Thymus (tissue), 11 donors: ENCODE measurements at regions not wholly inside any gene's neighbourhood (a gene's known extent, or its start where the extent isn't known, plus 50 kb on each side); places are given as distances from the start of the nearest gene placed in this dataset.

Experiments
- DNase-seq, 9 donors: peaks; one replicate each; pipeline ENCODE4 v3.0.0-alpha.2; 2013; ENCODE audit warnings: low spot score in 9 of 9, low read depth in 6 of 9, missing footprints in 1 of 9
- H3K27ac ChIP-seq, 2 donors: one replicate each; pipeline ENCODE4 v1.5.1; 2013; ENCODE audit warnings: control low read depth in 1 of 2, low read depth in 1 of 2, low read length in 1 of 2, mild to moderate bottlenecking in 1 of 2, moderate library complexity in 1 of 2
- H3K27me3 ChIP-seq, 2 donors: one replicate each; pipeline ENCODE4 v1.5.1; 2013; ENCODE audit warnings: low read length in 1 of 2; ENCODE audit not compliant: control insufficient read depth in 2 of 2, insufficient read depth in 1 of 2
- H3K36me3 ChIP-seq, 2 donors: one replicate each; pipeline ENCODE4 v1.5.1; 2013; ENCODE audit warnings: low read length in 1 of 2, mild to moderate bottlenecking in 1 of 2, moderate library complexity in 1 of 2; ENCODE audit not compliant: control insufficient read depth in 2 of 2, insufficient read depth in 2 of 2
- H3K4me1 ChIP-seq, 2 donors: one replicate each; pipeline ENCODE4 v1.5.1; 2013; ENCODE audit warnings: low read length in 2 of 2; ENCODE audit not compliant: control insufficient read depth in 2 of 2, insufficient read depth in 2 of 2
- H3K4me3 ChIP-seq, 2 donors: one replicate each; pipeline ENCODE4 v1.5.1; 2013; ENCODE audit warnings: low read length in 2 of 2, control low read depth in 1 of 2, mild to moderate bottlenecking in 1 of 2
- H3K9me3 ChIP-seq, 2 donors: one replicate each; pipeline ENCODE4 v1.5.1; 2013; ENCODE audit warnings: low read length in 1 of 2, mild to moderate bottlenecking in 1 of 2; ENCODE audit not compliant: control insufficient read depth in 2 of 2, insufficient read depth in 1 of 2
- WGBS: extraction: QIAGEN DNeasy Blood & Tissue Kit; methylation state at CpG from one replicate; pipeline ENCODE4 v1.1.7; 2013; 5-methylcytosine and 5-hydroxymethylcytosine counted together
- donor health status: healthy.

DNA sequence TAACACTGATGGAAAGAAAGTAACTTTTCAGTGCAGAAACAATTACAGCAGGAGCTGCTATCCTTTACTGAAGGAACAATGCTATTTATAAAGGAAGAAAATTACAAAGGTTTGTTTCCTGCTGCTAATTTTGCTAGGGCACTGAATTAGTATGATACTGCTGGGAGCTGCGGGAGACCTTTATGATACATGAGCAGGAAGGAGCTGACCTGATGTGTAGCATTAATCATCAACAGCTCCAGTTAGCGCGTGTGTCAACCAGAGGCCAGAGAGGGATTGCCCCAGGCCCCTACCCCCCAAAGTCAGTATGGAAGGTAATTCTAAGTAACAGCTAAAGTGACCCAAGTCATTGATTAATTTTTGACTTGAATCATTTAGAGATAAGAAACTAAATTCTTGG is 728.9 kb downstream of the PCDH18 start:
- H3K4me1 ChIP-seq: no peaks in the 10 kb centered on the region
- H3K36me3 ChIP-seq: no peaks in the 10 kb centered on the region
- 87% methylated on average over 3 of the region's 3 CpGs for WGBS
- H3K27ac ChIP-seq: no peak overlapping the region
- no peaks in the 10 kb centered on the region for H3K9me3 ChIP-seq
- no peak for DNase-seq
- no peak overlapping the region for H3K4me3 ChIP-seq
- H3K27me3 ChIP-seq: no peaks in the 10 kb centered on the region

GRCh38 chr4:136800248-136800647 is 732.0 kb downstream of the PCDH18 start:
- no peaks in the 10 kb centered on the region for H3K36me3 ChIP-seq
- H3K27ac ChIP-seq: no peak overlapping the region
- H3K9me3 ChIP-seq: no peaks in the 10 kb centered on the region
- WGBS: 91% methylated on average over 3 of the region's 3 CpGs
- H3K27me3 ChIP-seq: no peaks in the 10 kb centered on the region
- no peak overlapping the region for H3K4me3 ChIP-seq
- no peaks in the 10 kb centered on the region for H3K4me1 ChIP-seq
- no peak for DNase-seq

- 93% methylated on average over 3 of the region's 3 CpGs for WGBS
- H3K27ac ChIP-seq: no peak overlapping the region
- H3K4me1 ChIP-seq: no peaks in the 10 kb centered on the region
- H3K9me3 ChIP-seq: no peaks in the 10 kb centered on the region
- DNase-seq: no peak
- H3K36me3 ChIP-seq: no peaks in the 10 kb centered on the region
- H3K4me3 ChIP-seq: no peak overlapping the region
- H3K27me3 ChIP-seq: no peaks in the 10 kb centered on the region
Observed at GRCh38 chr4:136796953-136797352, 735.3 kb downstream of the PCDH18 start.

- H3K4me1 ChIP-seq: no peaks in the 10 kb centered on the region
- WGBS: 93% methylated on average over 4 of the region's 4 CpGs
- H3K4me3 ChIP-seq: no peak overlapping the region
- H3K27me3 ChIP-seq: no peaks in the 10 kb centered on the region
- no peaks in the 10 kb centered on the region for H3K9me3 ChIP-seq
- H3K27ac ChIP-seq: no peak overlapping the region
- no peak for DNase-seq
- H3K36me3 ChIP-seq: no peaks in the 10 kb centered on the region
Observed at GRCh38 chr4:136793848-136794247, 738.4 kb downstream of the PCDH18 start.

DNA sequence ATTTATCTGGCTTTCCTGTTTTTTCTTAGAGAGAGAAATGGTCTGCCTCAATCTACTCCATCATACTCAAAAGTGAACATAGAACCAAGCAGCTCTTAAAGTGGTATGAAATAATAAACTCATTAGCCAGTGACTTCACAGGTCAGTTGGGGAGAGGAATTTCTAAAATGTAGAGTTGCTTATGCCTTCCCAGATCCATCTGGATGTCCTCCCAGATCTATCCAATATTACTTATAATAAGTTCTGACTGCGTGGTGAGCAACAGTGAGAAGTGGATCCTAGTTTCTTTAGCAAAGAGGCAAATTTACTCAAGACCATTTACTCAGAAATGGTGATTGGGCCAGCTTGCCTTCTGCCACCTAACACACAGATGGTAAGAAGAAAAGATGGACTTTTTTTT is 748.0 kb downstream of the PCDH18 start:
- Histone ChIP-seq H3K4me3 (no peak overlapping the region), H3K9me3 (peaks cover 0 to 2% of the 10 kb centered on the region in 2 donors), H3K36me3 (no peaks in the 10 kb centered on the region), H3K27me3 (no peaks in the 10 kb centered on the region), H3K27ac (no peak overlapping the region), H3K4me1 (no peaks in the 10 kb centered on the region)
- 79% methylated on average over 1 of the region's 1 CpG for WGBS
- DNase-seq: no peak

DNA sequence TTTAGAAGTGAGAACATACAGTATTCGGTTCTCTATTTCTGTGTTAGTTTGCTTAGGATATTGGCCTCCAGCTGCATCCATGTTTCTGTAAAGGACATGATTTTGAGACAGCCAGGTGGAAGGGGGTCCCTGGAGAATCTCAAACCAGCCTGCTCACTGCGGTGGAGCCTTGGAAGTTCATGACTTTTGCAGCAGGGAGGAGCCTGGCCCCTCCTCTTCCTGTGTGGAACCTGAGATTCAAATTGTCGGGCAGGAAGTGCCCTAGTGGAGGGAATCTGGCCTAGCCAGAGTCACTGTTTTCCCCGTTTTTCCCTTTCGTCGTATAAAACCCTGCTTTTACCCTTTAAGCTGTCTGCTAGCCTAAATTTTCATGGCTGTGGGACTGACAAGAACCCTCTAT is 762.6 kb downstream of the PCDH18 start:
- WGBS: 94% methylated on average over 6 of the region's 6 CpGs

GRCh38 chr4:136768925-136769275 is 763.4 kb downstream of the PCDH18 start:
- Histone ChIP-seq H3K4me3 (no peak overlapping the region), H3K9me3 (peaks cover 0 to 2% of the 10 kb centered on the region in 2 donors), H3K27me3 (no peaks in the 10 kb centered on the region), H3K4me1 (no peaks in the 10 kb centered on the region), H3K36me3 (no peaks in the 10 kb centered on the region), H3K27ac (no peak overlapping the region)
- DNase-seq: no peak
- WGBS: 88% methylated on average over 1 of the region's 1 CpG

More for the DNA sequence above, 762.6 kb downstream of the PCDH18 start:
- no peak overlapping the region for H3K4me3 ChIP-seq
- H3K9me3 ChIP-seq: peaks cover 0 to 2% of the 10 kb centered on the region in 2 donors
- H3K4me1 ChIP-seq: no peaks in the 10 kb centered on the region
- H3K27me3 ChIP-seq: no peaks in the 10 kb centered on the region
- H3K36me3 ChIP-seq: no peaks in the 10 kb centered on the region
- no peak overlapping the region for H3K27ac ChIP-seq
- no peak for DNase-seq

DNA sequence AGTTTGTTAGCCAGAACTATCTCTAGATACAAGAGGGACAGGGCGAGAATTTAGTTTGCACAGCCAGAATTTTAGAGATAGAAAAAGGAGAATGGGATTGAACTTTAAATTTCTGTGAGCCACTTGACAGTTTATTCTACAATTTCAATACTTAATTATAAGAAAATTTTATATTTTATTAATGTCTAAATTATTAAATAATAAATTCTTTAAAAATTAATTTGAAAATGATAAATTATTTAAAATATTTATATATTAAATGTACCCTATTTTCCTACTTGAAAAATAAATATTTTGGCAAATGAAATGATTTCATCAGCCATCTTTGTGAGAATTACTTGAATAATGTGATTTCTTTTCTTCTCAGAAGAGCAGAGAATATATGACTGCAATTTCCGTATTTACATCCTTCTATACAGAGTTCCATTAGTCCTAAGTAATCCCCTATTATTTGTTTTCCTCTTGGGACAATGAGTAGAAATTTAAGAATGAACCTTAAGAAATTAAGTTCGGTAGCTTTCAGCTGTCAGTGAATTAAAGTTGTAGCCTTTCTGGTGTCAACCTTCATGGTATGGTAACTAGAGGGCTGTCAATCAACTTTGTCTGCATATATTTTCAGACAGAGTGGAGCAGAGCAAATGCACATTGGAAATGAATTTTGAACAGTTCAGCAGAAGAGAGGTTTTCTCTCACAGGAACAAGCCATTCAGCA is 763.9 kb downstream of the PCDH18 start:
- no peaks in the 10 kb centered on the region for H3K36me3 ChIP-seq
- 92% methylated on average over 3 of the region's 3 CpGs for WGBS

GRCh38 chr4:136763919-136764318 is 768.4 kb downstream of the PCDH18 start:
- no peak overlapping the region for H3K27ac ChIP-seq
- DNase-seq: no peak
- H3K9me3 ChIP-seq: no peaks in the 10 kb centered on the region
- H3K4me3 ChIP-seq: no peak overlapping the region
- no peaks in the 10 kb centered on the region for H3K36me3 ChIP-seq
- no peaks in the 10 kb centered on the region for H3K27me3 ChIP-seq
- 92% methylated on average over 3 of the region's 3 CpGs for WGBS
- H3K4me1 ChIP-seq: no peaks in the 10 kb centered on the region

More for the DNA sequence above, 763.9 kb downstream of the PCDH18 start:
- Histone ChIP-seq H3K9me3 (peaks cover 0 to 2% of the 10 kb centered on the region in 2 donors), H3K27ac (no peak overlapping the region), H3K4me1 (no peaks in the 10 kb centered on the region), H3K27me3 (no peaks in the 10 kb centered on the region), H3K4me3 (no peak overlapping the region)
- DNase-seq: no peak
